OCI-LY7 (cell line): ENCODE measurements at regions not wholly inside any gene's neighbourhood (a gene's known extent, or its start where the extent isn't known, plus 50 kb on each side); places are given as distances from the start of the nearest gene placed in this dataset.

Experiments
- BruUV-seq: library from RNA; stranded (reverse); fragments of 400-500 nt; replicated peaks from 2 replicates; lab custom pipeline; 2021; lab: Mats Ljungman, UMichigan
- CTCF ChIA-PET: fragments of 300-600 bp; sonication (Branson Sonifier 250); formaldehyde crosslinking; loops from one replicate; lab custom pipeline; 2022; ENCODE audit warnings: antibody characterized with exemption; ENCODE audit not compliant: unreplicated experiment; lab: Charles Lee
- POLR2A ChIA-PET: fragments of 300-600 bp; sonication (Branson Sonifier 250); formaldehyde crosslinking; loops from one replicate; lab custom pipeline; 2022; ENCODE audit warnings: antibody characterized with exemption; lab: Charles Lee
- DNase-seq: peaks from one replicate; pipeline ENCODE4 v3.0.0-alpha.2; 2015; ENCODE audit warnings: low spot score
- H2AFZ ChIP-seq: fragments of 200-600 bp; sonication (generic), shearing (Covaris generic); 2 replicates; pipeline ENCODE4 v1.6.1; 2014; ENCODE audit warnings: mild to moderate bottlenecking, antibody characterized with exemption, low read length, moderate library complexity
- H3K27ac ChIP-seq: fragments of 200-600 bp; sonication (generic); 2 replicates; pipeline ENCODE4 v1.5.1; 2014; ENCODE audit warnings: mixed run types, low read depth, mild to moderate bottlenecking, moderate library complexity, low read length, inconsistent platforms; ENCODE audit not compliant: poor library complexity, severe bottlenecking
- H3K36me3 ChIP-seq: fragments of 200-600 bp; sonication (generic); 2 replicates; pipeline ENCODE4 v1.6.1; 2014; ENCODE audit warnings: mild to moderate bottlenecking, antibody characterized with exemption, low read length, moderate library complexity, mixed read lengths; ENCODE audit not compliant: insufficient read depth
- H3K4me1 ChIP-seq: fragments of 200-600 bp; sonication (generic); 2 replicates; pipeline ENCODE4 v1.5.1; 2014; ENCODE audit warnings: mild to moderate bottlenecking, low read length; ENCODE audit not compliant: insufficient read depth, poor library complexity, severe bottlenecking
- H3K4me2 ChIP-seq: fragments of 200-600 bp; sonication (generic); 2 replicates; pipeline ENCODE4 v1.6.1; 2014; ENCODE audit warnings: mild to moderate bottlenecking, low read length
- H3K4me3 ChIP-seq: fragments of 200-600 bp; sonication (generic); 2 replicates; pipeline ENCODE4 v1.5.1; 2014; ENCODE audit warnings: mild to moderate bottlenecking, low read depth, low read length; ENCODE audit not compliant: poor library complexity, severe bottlenecking
- H3K79me2 ChIP-seq: fragments of 200-600 bp; sonication (generic); 2 replicates; pipeline ENCODE4 v1.6.1; 2016; ENCODE audit warnings: low read depth, mild to moderate bottlenecking, low read length, moderate library complexity, mixed read lengths; ENCODE audit not compliant: insufficient read depth
- H3K9me2 ChIP-seq: fragments of 200-600 bp; sonication (generic); 2 replicates; pipeline ENCODE4 v1.6.1; 2016; ENCODE audit warnings: mild to moderate bottlenecking, low read length, mixed read lengths; ENCODE audit not compliant: insufficient read depth
- H3K9me3 ChIP-seq: fragments of 200-600 bp; sonication (generic); 2 replicates; pipeline ENCODE4 v1.6.1; 2014; ENCODE audit warnings: mild to moderate bottlenecking, mixed run types, low read length, mixed read lengths
- H4K20me1 ChIP-seq: fragments of 200-600 bp; sonication (generic); 2 replicates; pipeline ENCODE4 v1.6.1; 2014; ENCODE audit warnings: mild to moderate bottlenecking, antibody characterized with exemption, low read length, moderate library complexity, mixed read lengths; ENCODE audit not compliant: insufficient read depth
- CTCF ChIP-seq: fragments of 200-600 bp; sonication (generic); conservative IDR thresholded peaks from 2 replicates; pipeline ENCODE4 v1.5.1; 2014; ENCODE audit warnings: mild to moderate bottlenecking, antibody characterized with exemption, low read length, moderate library complexity, mixed read lengths
- EZH2phosphoT487 ChIP-seq: fragments of 200-600 bp; sonication (generic); IDR thresholded peaks from 2 replicates; pipeline ENCODE4 v1.6.1; 2018; ENCODE audit warnings: low read depth, borderline replicate concordance, mild to moderate bottlenecking, mixed run types, antibody characterized with exemption, low read length, moderate library complexity, mixed read lengths
- intact Hi-C: fragments of 100-400 bp; cut with micrococcal nuclease; formaldehyde crosslinking; loops from one replicate; pipeline ENCODE4 v1.10.0; 2022; ENCODE audit not compliant: unreplicated experiment

DNA sequence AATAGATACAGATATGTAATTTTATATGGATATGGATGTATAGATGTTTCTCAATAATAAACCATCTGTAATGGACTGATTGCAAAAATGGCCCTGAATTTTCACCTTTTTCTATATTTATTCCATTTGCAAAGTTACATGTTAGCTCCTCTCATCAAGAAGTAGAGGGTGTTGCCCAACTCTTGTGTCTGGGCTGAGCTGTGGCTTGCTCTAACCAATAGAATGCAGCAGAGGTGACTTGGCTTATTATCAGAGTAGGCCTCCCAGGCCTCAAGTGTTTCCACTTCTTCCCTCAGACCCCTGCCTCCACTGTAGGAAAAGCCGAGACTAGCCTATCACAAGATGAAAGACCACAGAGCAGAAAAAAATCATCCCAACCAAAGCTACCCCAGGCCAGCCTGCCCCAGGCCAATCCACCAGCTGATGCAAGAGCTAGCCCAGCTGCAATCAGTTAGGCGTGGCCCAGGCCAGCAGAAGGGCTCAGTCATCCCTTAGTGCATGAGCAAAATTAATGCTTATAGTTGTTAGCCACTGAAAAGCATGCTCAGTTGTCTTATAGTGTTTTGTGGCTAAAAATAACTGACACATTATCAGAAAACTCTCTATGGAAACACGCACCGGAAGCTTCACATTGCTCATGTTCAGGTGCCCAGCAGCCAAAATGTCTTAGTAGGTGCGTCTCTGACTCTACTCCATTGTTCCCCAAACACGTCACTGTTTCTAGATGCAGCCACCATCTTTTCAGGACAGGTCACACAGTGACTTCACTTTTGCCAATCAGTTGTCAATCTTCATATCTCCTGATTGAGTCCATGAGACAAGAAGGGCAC lies 464.0 kb downstream of the FBXO15 start:
- H3K4me1 ChIP-seq: no peaks in the 10 kb centered on the region
- DNase-seq: no peak
- POLR2A ChIA-PET: no interaction called here
- H3K4me3 ChIP-seq: no peak overlapping the region
- no TSS peak for BruUV-seq
- intact Hi-C loops: no loop called here
- H3K9me3 ChIP-seq: no peaks in the 10 kb centered on the region
- no peak overlapping the region for H2AFZ ChIP-seq
- no peaks in the 10 kb centered on the region for H4K20me1 ChIP-seq
- no peak overlapping the region for H3K4me2 ChIP-seq
- no peak overlapping the region for H3K27ac ChIP-seq
- no peaks in the 10 kb centered on the region for H3K9me2 ChIP-seq
- CTCF ChIA-PET: no interaction called here
- no peaks in the 10 kb centered on the region for H3K79me2 ChIP-seq
- TF ChIP-seq EZH2phosphoT487: no peak
- TF ChIP-seq CTCF: no peak
- H3K36me3 ChIP-seq: no peaks in the 10 kb centered on the region

DNA sequence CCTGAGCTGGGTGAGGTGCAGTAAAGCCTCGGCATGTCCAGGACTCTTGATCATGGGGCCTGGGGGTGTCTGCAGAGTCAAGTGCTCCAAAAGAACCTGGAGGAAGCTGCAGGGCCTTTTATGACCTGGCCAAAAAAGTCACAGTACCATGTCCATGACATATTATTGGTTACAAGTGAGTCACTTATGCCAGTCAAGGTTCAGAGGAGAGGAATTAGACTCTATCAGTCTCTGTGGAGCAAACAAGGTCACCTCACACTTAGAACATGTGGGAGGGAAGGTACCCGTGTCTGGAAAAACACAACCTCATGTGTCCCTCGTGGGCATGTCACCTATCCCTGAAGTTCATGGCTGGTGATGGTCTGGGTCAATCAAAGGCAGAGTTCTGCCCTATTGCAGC lies 465.7 kb downstream of the FBXO15 start:
- H3K79me2 ChIP-seq: no peaks in the 10 kb centered on the region
- no peaks in the 10 kb centered on the region for H3K9me3 ChIP-seq
- no peaks in the 10 kb centered on the region for H3K36me3 ChIP-seq
- no peak for DNase-seq
- no peaks in the 10 kb centered on the region for H3K9me2 ChIP-seq
- CTCF ChIA-PET: no interaction called here
- intact Hi-C loops: no loop called here
- H2AFZ ChIP-seq: no peak overlapping the region
- H3K4me2 ChIP-seq: no peak overlapping the region
- BruUV-seq: no TSS peak
- POLR2A ChIA-PET: no interaction called here
- H3K4me3 ChIP-seq: no peak overlapping the region
- H3K4me1 ChIP-seq: no peaks in the 10 kb centered on the region
- H4K20me1 ChIP-seq: no peaks in the 10 kb centered on the region
- TF ChIP-seq CTCF: no peak
- no peak for TF ChIP-seq EZH2phosphoT487
- H3K27ac ChIP-seq: no peak overlapping the region

DNA sequence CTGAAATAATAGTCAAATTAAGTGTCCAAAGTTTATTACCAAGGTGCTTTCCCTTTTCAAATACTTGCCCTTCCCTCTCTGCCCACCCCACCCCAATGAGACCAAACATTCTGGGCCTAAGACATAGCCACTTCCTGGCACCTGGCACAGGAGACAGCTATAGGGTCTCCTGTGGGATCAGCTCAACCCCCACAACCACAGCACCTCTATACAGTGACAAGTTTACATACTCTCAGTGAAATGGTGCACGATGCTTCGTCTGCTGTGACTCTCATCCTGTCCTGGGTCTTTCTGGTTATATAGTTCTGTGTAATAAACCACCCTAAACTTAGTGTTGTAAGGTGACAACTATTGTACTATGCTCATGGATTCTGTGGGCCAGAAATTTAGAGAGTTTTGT lies 466.2 kb downstream of the FBXO15 start:
- Histone ChIP-seq H3K27ac (no peak overlapping the region), H3K79me2 (no peaks in the 10 kb centered on the region), H3K9me2 (no peaks in the 10 kb centered on the region), H2AFZ (no peak overlapping the region), H3K9me3 (no peaks in the 10 kb centered on the region), H3K4me3 (no peak overlapping the region), H3K4me2 (no peak overlapping the region), H4K20me1 (no peaks in the 10 kb centered on the region), H3K36me3 (no peaks in the 10 kb centered on the region), H3K4me1 (no peaks in the 10 kb centered on the region)
- no peak for DNase-seq
- TF ChIP-seq EZH2phosphoT487 (no peak), CTCF (no peak)
- no TSS peak for BruUV-seq
- ChIA-PET CTCF (no interaction called here), POLR2A (interaction anchor here (0.6 kb wide), 1 partner anchor 1676 kb away, joined by 3 read pairs; no protein-coding TSS in a partner anchor)
- intact Hi-C loops: no loop called here
